ENCODE measurements at regions not wholly inside any gene's neighbourhood (a gene's known extent, or its start where the extent isn't known, plus 50 kb on each side); places are given as distances from the start of the nearest gene placed in this dataset.

GRCh38 chr4:97353876-97354275, 789.4 kb downstream of the STPG2 start:
- Histone ChIP-seq H3K27ac (no peak overlapping the region), H3K27me3 (no peaks in the 10 kb centered on the region), H3K9me3 (no peaks in the 10 kb centered on the region), H3K4me3 (replicated peaks in 1 of 3) (no peak overlapping the region), H3K4me1 (no peaks in the 10 kb centered on the region), H3K36me3 (no peaks in the 10 kb centered on the region)
- 95% methylated on average over 1 of the region's 1 CpG for WGBS, 2 donors
- intact Hi-C loops (cut with DNase I) = no loop called here
- no peak for DNase-seq
- TF ChIP-seq, protein P1, sequence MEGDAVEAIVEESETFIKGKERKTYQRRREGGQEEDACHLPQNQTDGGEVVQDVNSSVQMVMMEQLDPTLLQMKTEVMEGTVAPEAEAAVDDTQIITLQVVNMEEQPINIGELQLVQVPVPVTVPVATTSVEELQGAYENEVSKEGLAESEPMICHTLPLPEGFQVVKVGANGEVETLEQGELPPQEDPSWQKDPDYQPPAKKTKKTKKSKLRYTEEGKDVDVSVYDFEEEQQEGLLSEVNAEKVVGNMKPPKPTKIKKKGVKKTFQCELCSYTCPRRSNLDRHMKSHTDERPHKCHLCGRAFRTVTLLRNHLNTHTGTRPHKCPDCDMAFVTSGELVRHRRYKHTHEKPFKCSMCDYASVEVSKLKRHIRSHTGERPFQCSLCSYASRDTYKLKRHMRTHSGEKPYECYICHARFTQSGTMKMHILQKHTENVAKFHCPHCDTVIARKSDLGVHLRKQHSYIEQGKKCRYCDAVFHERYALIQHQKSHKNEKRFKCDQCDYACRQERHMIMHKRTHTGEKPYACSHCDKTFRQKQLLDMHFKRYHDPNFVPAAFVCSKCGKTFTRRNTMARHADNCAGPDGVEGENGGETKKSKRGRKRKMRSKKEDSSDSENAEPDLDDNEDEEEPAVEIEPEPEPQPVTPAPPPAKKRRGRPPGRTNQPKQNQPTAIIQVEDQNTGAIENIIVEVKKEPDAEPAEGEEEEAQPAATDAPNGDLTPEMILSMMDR (IDR thresholded peaks at IDR 0.05) = no peak
- no peak for TF ChIP-seq POLR2A (IDR thresholded peaks at IDR 0.05)

DNA sequence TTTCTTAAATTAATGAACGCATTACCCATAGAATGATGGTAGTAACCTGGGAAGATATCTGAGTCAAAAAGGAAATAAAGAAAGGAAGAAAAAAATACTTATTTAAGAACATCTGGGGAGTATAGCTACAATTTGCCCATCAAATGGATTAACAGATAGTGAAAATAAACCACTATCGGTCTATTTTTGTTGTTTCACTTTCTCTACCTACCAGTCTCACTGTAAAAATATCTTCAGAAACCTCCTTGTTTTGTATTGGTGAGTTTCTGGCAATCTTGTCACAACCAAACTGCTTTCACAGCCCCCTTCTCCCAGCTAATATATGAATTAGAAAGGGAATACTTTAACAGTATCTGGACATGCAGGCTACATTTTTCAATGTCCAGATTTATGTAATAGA, 783.5 kb downstream of the STPG2 start:
- TF ChIP-seq POLR2A (IDR thresholded peaks at IDR 0.05) = no peak
- TF ChIP-seq, protein P1 (IDR thresholded peaks at IDR 0.05) = no peak
- Histone ChIP-seq H3K9me3 (no peaks in the 10 kb centered on the region), H3K27ac (no peak overlapping the region), H3K4me3 (replicated peaks in 1 of 3) (no peak overlapping the region), H3K4me1 (no peaks in the 10 kb centered on the region), H3K36me3 (no peaks in the 10 kb centered on the region), H3K27me3 (no peaks in the 10 kb centered on the region)
- intact Hi-C loops (cut with DNase I) = no loop called here
- no peak for DNase-seq
- 91 to 94% methylated on average over 2 of the region's 2 CpGs for WGBS, 2 donors

DNA sequence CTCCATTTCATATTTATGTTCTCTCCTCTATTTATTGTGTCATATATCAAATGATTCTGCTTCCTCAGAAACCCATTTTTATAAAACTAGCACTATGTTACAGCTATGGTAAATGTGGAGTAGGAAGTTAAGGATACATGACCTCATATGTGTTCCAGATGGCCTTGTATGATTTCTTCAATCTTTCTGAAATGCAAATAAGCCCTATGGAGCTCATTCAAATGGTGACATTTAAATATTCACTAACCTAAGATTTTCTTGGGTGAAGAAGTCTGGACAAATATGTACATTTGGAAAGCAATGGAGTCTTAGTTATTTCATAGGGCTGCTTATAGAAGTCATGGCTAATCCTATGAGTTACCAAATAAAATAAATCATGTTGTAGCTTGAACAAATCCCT, 782.5 kb downstream of the STPG2 start:
- H3K27ac ChIP-seq = no peak overlapping the region
- no peak for DNase-seq

DNA sequence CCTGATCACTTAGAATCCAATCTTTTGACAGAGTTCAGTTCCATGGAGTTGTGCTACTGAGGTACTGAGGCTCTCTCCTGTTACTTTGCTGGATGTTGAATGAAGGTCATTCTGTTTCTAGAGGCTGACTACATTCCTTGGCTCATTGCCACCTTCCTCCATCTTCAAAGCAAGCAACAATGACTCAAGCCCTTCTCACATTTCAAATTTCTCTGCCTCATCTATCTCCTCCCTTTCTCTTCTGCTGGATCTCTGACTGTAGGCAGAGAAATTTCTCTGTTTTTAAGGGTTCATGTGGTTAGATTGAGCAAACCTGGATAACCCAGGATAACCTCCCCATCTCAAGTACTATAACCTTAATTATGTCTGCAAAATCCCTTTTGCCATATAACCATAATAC, 775.4 kb downstream of the STPG2 start:
- Histone ChIP-seq H3K36me3 (no peaks in the 10 kb centered on the region), H3K4me3 (replicated peaks in 1 of 3) (no peak overlapping the region), H3K27me3 (no peaks in the 10 kb centered on the region), H3K27ac (no peak overlapping the region), H3K9me3 (no peaks in the 10 kb centered on the region), H3K4me1 (no peaks in the 10 kb centered on the region)
- TF ChIP-seq POLR2A (IDR thresholded peaks at IDR 0.05) = no peak
- TF ChIP-seq, protein P1 (IDR thresholded peaks at IDR 0.05) = no peak
- DNase-seq = peak; percentile 5 to 12
- intact Hi-C loops (cut with DNase I) = no loop called here

More for the DNA sequence above, 782.5 kb downstream of the STPG2 start:
- intact Hi-C loops (cut with DNase I) = no loop called here
- no peaks in the 10 kb centered on the region for H3K36me3 ChIP-seq
- H3K9me3 ChIP-seq = no peaks in the 10 kb centered on the region
- TF ChIP-seq, protein P1 (IDR thresholded peaks at IDR 0.05) = no peak
- TF ChIP-seq POLR2A (IDR thresholded peaks at IDR 0.05) = no peak
- H3K27me3 ChIP-seq = no peaks in the 10 kb centered on the region
- H3K4me3 ChIP-seq (replicated peaks in 1 of 3) = no peak overlapping the region
- no peaks in the 10 kb centered on the region for H3K4me1 ChIP-seq

DNA sequence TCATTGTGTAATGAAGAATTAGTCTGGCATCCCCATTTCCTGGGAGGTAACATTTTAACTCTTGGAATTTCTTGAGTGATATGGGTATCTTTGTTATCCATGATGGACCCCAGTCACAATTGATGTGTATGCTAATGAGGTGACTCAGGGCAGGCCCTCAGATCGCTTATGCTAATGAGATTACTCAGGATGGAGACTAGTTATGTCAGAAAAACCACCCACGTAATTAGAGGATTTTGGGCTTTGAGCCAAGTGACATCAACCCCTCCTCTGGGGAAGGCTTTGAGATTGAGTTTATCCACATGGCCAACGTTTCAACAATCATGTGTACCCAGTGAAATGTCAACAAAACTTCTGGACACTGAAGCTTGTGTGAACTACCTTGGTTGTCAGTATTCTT, 772.7 kb downstream of the STPG2 start:
- no peaks in the 10 kb centered on the region for H3K27me3 ChIP-seq
- no peak for DNase-seq
- TF ChIP-seq, protein P1 (IDR thresholded peaks at IDR 0.05) = no peak
- no peak for TF ChIP-seq POLR2A (IDR thresholded peaks at IDR 0.05)
- no peaks in the 10 kb centered on the region for H3K4me1 ChIP-seq
- no peak overlapping the region for H3K4me3 ChIP-seq (replicated peaks in 1 of 3)
- H3K27ac ChIP-seq = no peak overlapping the region
- intact Hi-C loops (cut with DNase I) = no loop called here
- no peaks in the 10 kb centered on the region for H3K36me3 ChIP-seq
- WGBS, 2 donors = 58 to 65% methylated on average over 3 of the region's 3 CpGs
- no peaks in the 10 kb centered on the region for H3K9me3 ChIP-seq
